ENCODE measurements at regions not wholly inside any gene's neighbourhood (a gene's known extent, or its start where the extent isn't known, plus 50 kb on each side); places are given as distances from the start of the nearest gene placed in this dataset.

DNA sequence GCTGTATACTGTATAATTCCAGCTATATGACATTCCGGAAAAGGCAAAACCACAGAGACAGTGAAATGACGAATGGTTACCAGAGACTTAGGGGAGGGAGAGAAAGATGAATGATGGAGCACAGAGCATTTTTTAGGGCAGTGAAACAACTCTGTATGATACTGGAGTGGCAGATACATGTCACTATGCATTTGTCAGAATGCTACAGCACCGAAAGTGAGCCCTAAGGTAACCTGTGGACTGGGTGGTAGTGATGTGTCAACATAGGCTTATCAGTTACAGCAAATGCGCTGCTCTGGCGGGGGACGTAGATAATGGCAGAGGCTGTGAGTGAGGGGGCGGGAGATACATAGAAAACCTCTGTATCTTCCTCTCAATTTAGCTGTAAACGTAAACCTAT lies 201.3 kb upstream of the SSTR4 start:
- Histone ChIP-seq H2AFZ (ENCODE audit: low read depth, low read length) (no peak overlapping the region), H3K9me1 (replicated peaks; ENCODE audit: control insufficient read depth, extremely low read depth, insufficient read depth, low read length) (no peaks in the 10 kb centered on the region), H3K4me2 (ENCODE audit: insufficient read depth, low read length) (no peak overlapping the region), H3K36me3 (ENCODE audit: control insufficient read depth in 2 of 2, extremely low read depth in 1 of 2, insufficient read depth in 2 of 2, low read length in 2 of 2) (no peaks in the 10 kb centered on the region), H3K4me1 (ENCODE audit: control insufficient read depth, extremely low read depth, insufficient read depth, low read length) (no peaks in the 10 kb centered on the region), H3K79me2 (ENCODE audit: control insufficient read depth, insufficient read depth, low read length) (no peaks in the 10 kb centered on the region), H3K4me3 (replicated peaks in 1 of 3; ENCODE audit: insufficient read depth in 1 of 3, low read depth in 1 of 3, low read length in 3 of 3) (no peak overlapping the region), H3K27me3 (ENCODE audit: control insufficient read depth in 2 of 2, insufficient read depth in 2 of 2, low read length in 2 of 2) (peaks cover 0 to 3% of the 10 kb centered on the region in 2 experiments), H3K27ac (ENCODE audit: insufficient read depth, low read depth, low read length) (no peak overlapping the region), H3K9me3 (replicated peaks; ENCODE audit: control insufficient read depth, insufficient read depth, low read length) (no peaks in the 10 kb centered on the region), H3K9ac (replicated peaks; ENCODE audit: extremely low read depth, insufficient read depth, low read length) (no peak overlapping the region), H4K20me1 (replicated peaks; ENCODE audit: control insufficient read depth, extremely low read depth, insufficient read depth, low read length) (no peaks in the 10 kb centered on the region)
- ChIA-PET POLR2A (no interaction called here), CTCF (interaction anchor here (1.4 to 1.7 kb wide), 3 partner anchors 12 to 141 kb away, joined by 4 to 5 read pairs (median 5); no protein-coding TSS in a partner anchor)
- intact Hi-C loops (cut with micrococcal nuclease) = no loop called here
- no peak for DNase-seq (ENCODE audit: low read depth, low spot score)
- dilution Hi-C loops (cut with MboI; ENCODE audit: extremely low pct_ligation_motif_present, low sequenced_read_pairs) = no loop called here
- FAIRE-seq = no peak
- TF ChIP-seq EZH2 (IDR thresholded peaks at IDR 0.05; ENCODE audit: borderline replicate concordance, low read depth, low read length, severe bottlenecking) = no peak
- TF ChIP-seq FOS (IDR thresholded peaks at IDR 0.05; ENCODE audit: borderline replicate concordance, insufficient read depth, low read length) = no peak
- TF ChIP-seq POLR2A (IDR thresholded peaks at IDR 0.05; ENCODE audit: low read depth, low read length) = no peak
- TF ChIP-seq MYC (IDR thresholded peaks at IDR 0.05; ENCODE audit: low read depth, low read length) = no peak
- no peak for TF ChIP-seq GATA2 (IDR thresholded peaks at IDR 0.05; ENCODE audit: insufficient read depth, insufficient read length, low read depth, low read length)
- no peak for TF ChIP-seq JUN (IDR thresholded peaks at IDR 0.05; ENCODE audit: borderline replicate concordance, insufficient read depth, insufficient read length, low read depth)
- TF ChIP-seq, protein P1, sequence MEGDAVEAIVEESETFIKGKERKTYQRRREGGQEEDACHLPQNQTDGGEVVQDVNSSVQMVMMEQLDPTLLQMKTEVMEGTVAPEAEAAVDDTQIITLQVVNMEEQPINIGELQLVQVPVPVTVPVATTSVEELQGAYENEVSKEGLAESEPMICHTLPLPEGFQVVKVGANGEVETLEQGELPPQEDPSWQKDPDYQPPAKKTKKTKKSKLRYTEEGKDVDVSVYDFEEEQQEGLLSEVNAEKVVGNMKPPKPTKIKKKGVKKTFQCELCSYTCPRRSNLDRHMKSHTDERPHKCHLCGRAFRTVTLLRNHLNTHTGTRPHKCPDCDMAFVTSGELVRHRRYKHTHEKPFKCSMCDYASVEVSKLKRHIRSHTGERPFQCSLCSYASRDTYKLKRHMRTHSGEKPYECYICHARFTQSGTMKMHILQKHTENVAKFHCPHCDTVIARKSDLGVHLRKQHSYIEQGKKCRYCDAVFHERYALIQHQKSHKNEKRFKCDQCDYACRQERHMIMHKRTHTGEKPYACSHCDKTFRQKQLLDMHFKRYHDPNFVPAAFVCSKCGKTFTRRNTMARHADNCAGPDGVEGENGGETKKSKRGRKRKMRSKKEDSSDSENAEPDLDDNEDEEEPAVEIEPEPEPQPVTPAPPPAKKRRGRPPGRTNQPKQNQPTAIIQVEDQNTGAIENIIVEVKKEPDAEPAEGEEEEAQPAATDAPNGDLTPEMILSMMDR (IDR thresholded peaks at IDR 0.05; ENCODE audit: extremely low read depth in 1 of 2, insufficient read depth in 1 of 2, low read depth in 1 of 2, low read length in 2 of 2) = no peak
- TF ChIP-seq, protein P2, sequence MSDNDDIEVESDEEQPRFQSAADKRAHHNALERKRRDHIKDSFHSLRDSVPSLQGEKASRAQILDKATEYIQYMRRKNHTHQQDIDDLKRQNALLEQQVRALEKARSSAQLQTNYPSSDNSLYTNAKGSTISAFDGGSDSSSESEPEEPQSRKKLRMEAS (IDR thresholded peaks at IDR 0.05; ENCODE audit: insufficient read depth, insufficient read length) = no peak
- no peak for TF ChIP-seq POLR2AphosphoS5 (IDR thresholded peaks at IDR 0.05; ENCODE audit: insufficient read depth, low read depth, low read length)
- BruUV-seq (replicated peaks) = no TSS peak

Measured in endothelial cell of umbilical vein (primary cell).